ENCODE measurements at regions not wholly inside any gene's neighbourhood (a gene's known extent, or its start where the extent isn't known, plus 50 kb on each side); places are given as distances from the start of the nearest gene placed in this dataset.

DNA sequence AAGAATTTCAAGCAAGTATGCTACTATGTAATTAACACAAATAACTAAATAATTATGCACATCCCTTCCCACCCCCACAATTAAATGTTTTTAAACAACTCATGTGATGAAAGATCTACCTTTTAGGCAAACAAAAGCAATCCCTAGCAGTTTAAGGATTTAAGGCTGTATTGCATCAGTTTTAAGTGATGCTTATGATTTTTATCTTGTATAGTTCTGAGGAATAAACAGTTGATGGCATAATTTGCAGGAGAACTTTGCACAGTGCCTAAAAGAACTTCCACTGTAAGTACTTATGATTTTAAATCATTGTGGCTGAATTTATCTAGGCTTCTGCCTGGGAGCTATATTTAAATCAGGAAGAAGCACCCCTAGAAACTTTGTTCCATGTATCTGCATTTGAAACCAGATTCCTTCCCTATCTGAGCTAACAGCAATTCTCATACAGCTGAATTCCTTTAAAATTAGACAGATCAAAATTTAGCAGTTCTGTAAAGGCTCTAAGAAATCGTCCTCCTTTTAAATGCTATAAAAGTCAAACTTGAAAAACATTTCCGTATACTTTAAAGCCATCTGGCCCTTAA is 388.6 kb downstream of the BCAT1 start:
- H3K4me3 ChIP-seq (replicated peaks in 1 of 3; ENCODE audit: insufficient read depth in 1 of 3, low read depth in 2 of 3, low read length in 3 of 3), result no peak overlapping the region

More for the DNA sequence above, 388.6 kb downstream of the BCAT1 start:
- intact Hi-C loops (cut with micrococcal nuclease; ENCODE audit: unreplicated experiment), result no loop called here
- no peak for DNase-seq (ENCODE audit: low spot score)
- in situ Hi-C loops (cut with HindIII; ENCODE audit: extremely low pct_ligation_motif_present, low pct_unique_long_range_greater_than_20kb), result loop anchor here (25.0 kb wide), 1 partner anchor 548 kb away; no protein-coding TSS in a partner anchor
- no peak overlapping the region for H3K9ac ChIP-seq (ENCODE audit: insufficient read depth, low read depth, low read length)
- H3K27ac ChIP-seq (ENCODE audit: extremely low read length, insufficient read depth, low read length), result no peak overlapping the region
- no TSS peak for BruUV-seq (replicated peaks)
- WGBS (ENCODE audit: low lambda C conversion rate), result 2% methylated on average over 2 of the region's 2 CpGs
- no peaks in the 10 kb centered on the region for H3K36me3 ChIP-seq (replicated peaks in 1 of 2; ENCODE audit: control insufficient read depth in 1 of 2, insufficient read depth in 2 of 2, low read length in 2 of 2)
- FAIRE-seq, result no peak
- CTCF ChIA-PET (ENCODE audit: low intra/inter-chr PET ratio, low total read pairs), result no interaction called here
- no peaks in the 10 kb centered on the region for H3K9me3 ChIP-seq (ENCODE audit: low read length)
- no peaks in the 10 kb centered on the region for H4K20me1 ChIP-seq (ENCODE audit: insufficient read depth, low read length)
- H2AFZ ChIP-seq (ENCODE audit: low read length), result no peak overlapping the region
- POLR2A ChIA-PET, result no interaction called here
- peaks cover 23% of the 10 kb centered on the region for H3K4me1 ChIP-seq (ENCODE audit: insufficient read depth, low read length)
- no peaks in the 10 kb centered on the region for H3K79me2 ChIP-seq (ENCODE audit: insufficient read depth, low read length)
- TF ChIP-seq, protein P1, sequence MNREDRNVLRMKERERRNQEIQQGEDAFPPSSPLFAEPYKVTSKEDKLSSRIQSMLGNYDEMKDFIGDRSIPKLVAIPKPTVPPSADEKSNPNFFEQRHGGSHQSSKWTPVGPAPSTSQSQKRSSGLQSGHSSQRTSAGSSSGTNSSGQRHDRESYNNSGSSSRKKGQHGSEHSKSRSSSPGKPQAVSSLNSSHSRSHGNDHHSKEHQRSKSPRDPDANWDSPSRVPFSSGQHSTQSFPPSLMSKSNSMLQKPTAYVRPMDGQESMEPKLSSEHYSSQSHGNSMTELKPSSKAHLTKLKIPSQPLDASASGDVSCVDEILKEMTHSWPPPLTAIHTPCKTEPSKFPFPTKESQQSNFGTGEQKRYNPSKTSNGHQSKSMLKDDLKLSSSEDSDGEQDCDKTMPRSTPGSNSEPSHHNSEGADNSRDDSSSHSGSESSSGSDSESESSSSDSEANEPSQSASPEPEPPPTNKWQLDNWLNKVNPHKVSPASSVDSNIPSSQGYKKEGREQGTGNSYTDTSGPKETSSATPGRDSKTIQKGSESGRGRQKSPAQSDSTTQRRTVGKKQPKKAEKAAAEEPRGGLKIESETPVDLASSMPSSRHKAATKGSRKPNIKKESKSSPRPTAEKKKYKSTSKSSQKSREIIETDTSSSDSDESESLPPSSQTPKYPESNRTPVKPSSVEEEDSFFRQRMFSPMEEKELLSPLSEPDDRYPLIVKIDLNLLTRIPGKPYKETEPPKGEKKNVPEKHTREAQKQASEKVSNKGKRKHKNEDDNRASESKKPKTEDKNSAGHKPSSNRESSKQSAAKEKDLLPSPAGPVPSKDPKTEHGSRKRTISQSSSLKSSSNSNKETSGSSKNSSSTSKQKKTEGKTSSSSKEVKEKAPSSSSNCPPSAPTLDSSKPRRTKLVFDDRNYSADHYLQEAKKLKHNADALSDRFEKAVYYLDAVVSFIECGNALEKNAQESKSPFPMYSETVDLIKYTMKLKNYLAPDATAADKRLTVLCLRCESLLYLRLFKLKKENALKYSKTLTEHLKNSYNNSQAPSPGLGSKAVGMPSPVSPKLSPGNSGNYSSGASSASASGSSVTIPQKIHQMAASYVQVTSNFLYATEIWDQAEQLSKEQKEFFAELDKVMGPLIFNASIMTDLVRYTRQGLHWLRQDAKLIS (CRISPR knock-in tag; IDR thresholded peaks at IDR 0.05), result no peak
- TF ChIP-seq CBX2 (IDR thresholded peaks at IDR 0.05; ENCODE audit: low read depth, low read length) (0 out of 2 replicates have a peak, but pooled peaks have one; percentile 15), CBX2 (CRISPR knock-in tag; IDR thresholded peaks at IDR 0.05; ENCODE audit: low read depth) (no peak)
- no peak for ATAC-seq
- H3K4me2 ChIP-seq (ENCODE audit: low read depth, low read length), result no peak overlapping the region
- H3K27me3 ChIP-seq (ENCODE audit: control insufficient read depth in 1 of 2, insufficient read depth in 2 of 2, low read length in 2 of 2), result peaks cover 2 to 41% of the 10 kb centered on the region in 2 experiments

Measured in HepG2 (cell line).